ENCODE measurements at regions not wholly inside any gene's neighbourhood (a gene's known extent, or its start where the extent isn't known, plus 50 kb on each side); places are given as distances from the start of the nearest gene placed in this dataset.

DNA sequence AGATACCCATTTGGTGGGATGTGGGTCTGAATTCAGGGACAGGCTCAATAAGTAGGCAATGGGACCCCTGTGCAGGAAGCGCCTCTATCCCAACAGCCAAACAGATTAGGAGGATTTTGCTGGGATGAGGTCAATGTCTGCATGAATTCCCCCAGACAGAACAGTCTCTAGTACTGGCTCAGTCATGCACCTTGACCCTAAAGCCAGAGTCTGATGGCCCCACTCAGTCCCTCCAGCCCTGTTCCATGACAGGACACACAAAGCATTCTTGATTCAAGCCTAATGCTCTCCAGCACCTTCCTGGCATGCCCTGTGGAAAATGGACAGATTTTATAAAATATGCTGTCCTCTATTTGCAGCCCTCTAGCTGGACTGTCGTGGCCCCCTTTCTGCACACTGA is 49.8 kb upstream of the RAB6D start:
- Mint-ChIP-seq H3K9me3 (ENCODE audit: low read depth) (no peaks in the 10 kb centered on the region), H3K27ac (no peak overlapping the region), H3K4me3 (ENCODE audit: low read depth) (no peak overlapping the region), H3K4me1 (ENCODE audit: low read depth) (no peaks in the 10 kb centered on the region), H3K27me3 (peaks cover 28% of the 10 kb centered on the region), H3K36me3 (ENCODE audit: insufficient read depth) (no peaks in the 10 kb centered on the region)
- TF ChIP-seq, protein P1, sequence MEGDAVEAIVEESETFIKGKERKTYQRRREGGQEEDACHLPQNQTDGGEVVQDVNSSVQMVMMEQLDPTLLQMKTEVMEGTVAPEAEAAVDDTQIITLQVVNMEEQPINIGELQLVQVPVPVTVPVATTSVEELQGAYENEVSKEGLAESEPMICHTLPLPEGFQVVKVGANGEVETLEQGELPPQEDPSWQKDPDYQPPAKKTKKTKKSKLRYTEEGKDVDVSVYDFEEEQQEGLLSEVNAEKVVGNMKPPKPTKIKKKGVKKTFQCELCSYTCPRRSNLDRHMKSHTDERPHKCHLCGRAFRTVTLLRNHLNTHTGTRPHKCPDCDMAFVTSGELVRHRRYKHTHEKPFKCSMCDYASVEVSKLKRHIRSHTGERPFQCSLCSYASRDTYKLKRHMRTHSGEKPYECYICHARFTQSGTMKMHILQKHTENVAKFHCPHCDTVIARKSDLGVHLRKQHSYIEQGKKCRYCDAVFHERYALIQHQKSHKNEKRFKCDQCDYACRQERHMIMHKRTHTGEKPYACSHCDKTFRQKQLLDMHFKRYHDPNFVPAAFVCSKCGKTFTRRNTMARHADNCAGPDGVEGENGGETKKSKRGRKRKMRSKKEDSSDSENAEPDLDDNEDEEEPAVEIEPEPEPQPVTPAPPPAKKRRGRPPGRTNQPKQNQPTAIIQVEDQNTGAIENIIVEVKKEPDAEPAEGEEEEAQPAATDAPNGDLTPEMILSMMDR (IDR thresholded peaks at IDR 0.05; ENCODE audit: unreplicated experiment): no peak
- no peak for DNase-seq (ENCODE audit: low spot score, unreplicated experiment)
